Parathyroid adenoma (tissue), 2 donors: ENCODE measurements at regions not wholly inside any gene's neighbourhood (a gene's known extent, or its start where the extent isn't known, plus 50 kb on each side); places are given as distances from the start of the nearest gene placed in this dataset.

ENCODE experiments used
- H2AFZ ChIP-seq: fragments of 300-600 bp; sonication (generic); one replicate; pipeline ENCODE4 v1.7.0; 2017; ENCODE audit warnings: antibody characterized with exemption, mild to moderate bottlenecking
- H3K27ac ChIP-seq: fragments of 300-600 bp; sonication (generic); one replicate; pipeline ENCODE4 v1.7.0; 2017
- H3K27me3 ChIP-seq: fragments of 300-600 bp; sonication (generic); one replicate; pipeline ENCODE4 v1.7.0; 2017; ENCODE audit warnings: low read length; ENCODE audit not compliant: control insufficient read depth, insufficient read depth
- H3K36me3 ChIP-seq: fragments of 300-600 bp; sonication (generic); one replicate; pipeline ENCODE4 v1.7.0; 2017; ENCODE audit warnings: low read length; ENCODE audit not compliant: control insufficient read depth, insufficient read depth
- H3K4me1 ChIP-seq: fragments of 300-600 bp; sonication (generic); one replicate; pipeline ENCODE4 v1.7.0; 2017; ENCODE audit warnings: control low read depth
- H3K4me2 ChIP-seq: fragments of 300-600 bp; sonication (generic); one replicate; pipeline ENCODE4 v1.7.0; 2017; ENCODE audit warnings: low read length
- H3K4me3 ChIP-seq: fragments of 300-600 bp; sonication (generic); one replicate; pipeline ENCODE4 v1.7.0; 2017; ENCODE audit warnings: low read depth, low read length
- H3K79me2 ChIP-seq: fragments of 300-600 bp; sonication (generic); one replicate; pipeline ENCODE4 v1.7.0; 2017; ENCODE audit warnings: control low read depth
- H3K9ac ChIP-seq: fragments of 300-600 bp; sonication (generic); one replicate; pipeline ENCODE4 v1.7.0; 2017; ENCODE audit warnings: mild to moderate bottlenecking
- H3K9me3 ChIP-seq: fragments of 300-600 bp; sonication (generic); one replicate; pipeline ENCODE4 v1.7.0; 2017; ENCODE audit warnings: low read length; ENCODE audit not compliant: control insufficient read depth
- CTCF ChIP-seq: fragments of 300-600 bp; sonication (generic); IDR thresholded peaks from one replicate; pipeline ENCODE4 v1.7.0; 2017; ENCODE audit warnings: antibody characterized with exemption, mild to moderate bottlenecking
- donor health status: primary hyperparathyroidism.

- TF ChIP-seq CTCF, result no peak
- Histone ChIP-seq H3K27ac (no peak overlapping the region), H2AFZ (no peak overlapping the region), H3K79me2 (no peaks in the 10 kb centered on the region), H3K4me3 (no peak overlapping the region), H3K27me3 (no peaks in the 10 kb centered on the region), H3K9ac (no peak overlapping the region), H3K36me3 (no peaks in the 10 kb centered on the region), H3K4me2 (no peak overlapping the region), H3K4me1 (peaks cover 8% of the 10 kb centered on the region), H3K9me3 (no peaks in the 10 kb centered on the region)
Observed at GRCh38 chr2:71884303-71885042, 263.2 kb downstream of the CYP26B1 start.

GRCh38 chr2:71882949-71883472 lies 264.7 kb downstream of the CYP26B1 start:
- H3K27ac ChIP-seq, result peak overlapping the region; percentile 5
- no peaks in the 10 kb centered on the region for H3K79me2 ChIP-seq
- no peaks in the 10 kb centered on the region for H3K27me3 ChIP-seq
- H3K4me3 ChIP-seq, result no peak overlapping the region
- peak overlapping the region; percentile 53 for H2AFZ ChIP-seq
- no peak for TF ChIP-seq CTCF
- H3K4me1 ChIP-seq, result peaks cover 8% of the 10 kb centered on the region
- H3K9ac ChIP-seq, result no peak overlapping the region
- H3K9me3 ChIP-seq, result no peaks in the 10 kb centered on the region
- H3K36me3 ChIP-seq, result no peaks in the 10 kb centered on the region
- H3K4me2 ChIP-seq, result no peak overlapping the region

- peak overlapping the region; percentile 5 for H3K27ac ChIP-seq
- peaks cover 8% of the 10 kb centered on the region for H3K4me1 ChIP-seq
- no peak overlapping the region for H3K4me3 ChIP-seq
Observed at GRCh38 chr2:71882236-71882946, 265.3 kb downstream of the CYP26B1 start.

GRCh38 chr2:71880846-71881610 lies 266.6 kb downstream of the CYP26B1 start:
- no peak overlapping the region for H3K4me3 ChIP-seq
- H3K36me3 ChIP-seq, result no peaks in the 10 kb centered on the region
- TF ChIP-seq CTCF, result no peak
- H2AFZ ChIP-seq, result peak overlapping the region; percentile 17
- peaks cover 8% of the 10 kb centered on the region for H3K4me1 ChIP-seq
- no peak overlapping the region for H3K27ac ChIP-seq
- H3K27me3 ChIP-seq, result no peaks in the 10 kb centered on the region
- no peaks in the 10 kb centered on the region for H3K79me2 ChIP-seq
- no peak overlapping the region for H3K4me2 ChIP-seq
- H3K9me3 ChIP-seq, result no peaks in the 10 kb centered on the region
- H3K9ac ChIP-seq, result no peak overlapping the region

More at GRCh38 chr2:71882236-71882946, 265.3 kb downstream of the CYP26B1 start:
- H3K9ac ChIP-seq, result no peak overlapping the region
- no peaks in the 10 kb centered on the region for H3K9me3 ChIP-seq
- TF ChIP-seq CTCF, result no peak
- H3K36me3 ChIP-seq, result no peaks in the 10 kb centered on the region
- H2AFZ ChIP-seq, result no peak overlapping the region
- no peaks in the 10 kb centered on the region for H3K27me3 ChIP-seq
- no peak overlapping the region for H3K4me2 ChIP-seq
- no peaks in the 10 kb centered on the region for H3K79me2 ChIP-seq
